NCI-H82 (cell line): ENCODE measurements at regions not wholly inside any gene's neighbourhood (a gene's known extent, or its start where the extent isn't known, plus 50 kb on each side); places are given as distances from the start of the nearest gene placed in this dataset.
"Not testable (repeated sequence)": the region's sequence is repeated elsewhere in the genome, so short reads cannot be mapped to it uniquely, and the experiment has no call there.

ENCODE experiments used
- DNase-seq: peaks from one replicate; lab custom pipeline; 2025; lab: John Stamatoyannopoulos, UW

DNA sequence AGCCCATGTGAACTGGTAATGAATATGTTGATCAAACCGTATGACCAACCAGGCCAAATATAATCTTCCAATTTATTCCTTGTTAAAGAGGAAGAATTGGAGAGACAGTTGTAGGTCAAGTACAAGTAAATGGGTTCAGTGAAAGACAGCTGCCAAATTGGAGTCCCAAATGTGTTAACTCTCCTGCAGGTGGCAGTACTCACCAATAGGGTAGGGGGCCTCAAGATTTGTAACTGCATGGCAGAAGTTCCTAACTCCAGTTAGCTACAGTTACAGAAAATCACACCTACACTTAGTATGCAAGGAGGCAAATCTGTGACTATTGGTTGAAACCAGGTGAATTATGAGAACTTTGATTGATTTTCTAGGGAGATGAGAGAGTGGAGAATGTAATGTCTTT, 278.0 kb downstream of the ZBBX start:
- peak; percentile 78 for DNase-seq

DNA sequence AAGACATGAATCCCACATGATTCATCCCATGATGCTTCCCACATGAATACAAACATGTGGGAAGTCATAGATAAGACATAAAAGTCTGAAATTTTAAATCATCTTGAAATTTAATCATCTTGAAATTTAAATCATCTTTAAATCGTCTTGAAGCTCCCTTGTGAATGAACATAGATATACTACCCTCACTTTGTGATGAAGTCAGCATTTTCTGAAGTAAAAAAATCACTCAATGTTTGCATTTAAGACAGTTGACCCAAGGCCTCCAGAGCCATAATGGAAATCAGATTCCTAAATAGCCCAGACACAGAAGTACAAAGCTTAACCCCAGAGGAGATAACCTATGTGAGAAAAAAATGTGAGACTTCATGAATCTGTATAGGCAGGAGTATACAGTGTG, 279.4 kb downstream of the ZBBX start:
- no peak for DNase-seq

DNA sequence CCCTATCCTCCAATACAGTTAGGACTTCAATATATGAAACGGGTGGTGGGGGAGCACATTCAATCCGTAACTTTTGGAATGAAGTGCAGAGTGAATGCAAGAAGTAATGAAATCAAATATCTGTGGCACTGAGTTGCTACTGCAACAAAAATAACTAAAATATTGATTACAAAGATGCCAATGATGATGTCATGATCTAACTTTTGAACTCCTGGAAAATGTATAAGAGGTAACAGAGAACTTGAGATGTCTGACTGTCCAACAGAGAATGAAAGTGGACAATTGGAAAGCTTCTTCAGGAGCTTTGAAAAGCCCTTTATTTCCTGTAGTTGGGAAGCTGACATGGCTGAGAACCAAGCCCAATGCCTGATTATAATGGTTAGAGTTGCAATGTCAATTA, 279.9 kb downstream of the ZBBX start:
- DNase-seq = no peak

- no peak for DNase-seq
These were observed 284.1 kb downstream of the ZBBX start for GRCh38 chr3:167095976-167096375.

DNA sequence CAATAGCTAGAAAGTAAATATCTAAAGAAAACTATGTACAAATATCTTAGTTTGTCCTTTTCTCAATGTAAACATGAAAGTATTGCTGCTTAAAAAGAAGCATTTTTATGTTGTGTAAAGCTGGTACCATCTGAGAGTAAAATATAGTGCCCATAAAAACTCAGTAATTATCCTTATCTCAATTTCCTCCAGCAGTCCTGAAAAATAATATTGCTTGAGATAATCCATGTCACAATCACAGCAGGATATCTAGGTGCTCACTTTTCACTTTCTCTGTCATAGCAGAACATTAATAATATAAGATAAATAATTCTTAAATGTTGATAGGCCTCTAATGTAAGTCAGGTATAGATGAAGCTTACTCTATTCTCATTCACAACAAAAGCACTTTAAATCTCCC, 285.5 kb downstream of the ZBBX start:
- DNase-seq = no peak

GRCh38 chr3:167091226-167091625, 288.9 kb downstream of the ZBBX start:
- DNase-seq = peak; percentile 96

DNA sequence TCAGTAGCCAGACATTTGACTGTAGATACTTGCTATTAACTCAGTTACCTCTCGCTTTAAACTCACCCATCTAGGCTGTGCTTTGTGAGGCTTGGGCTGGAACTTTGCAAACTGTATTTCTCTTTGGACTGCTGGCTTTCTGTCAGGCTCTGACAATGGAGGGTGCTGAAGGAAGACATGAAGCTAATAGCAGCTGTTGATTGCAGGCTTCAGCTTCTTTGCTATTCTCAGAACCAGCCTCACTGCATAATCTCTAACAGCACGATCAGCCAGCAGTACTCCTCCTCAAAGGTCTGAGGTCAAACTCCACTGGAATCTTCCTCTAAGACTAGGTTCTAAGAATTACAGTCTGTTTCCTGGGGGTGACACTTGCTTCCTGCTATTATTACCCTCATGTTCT, 295.6 kb downstream of the ZBBX start:
- DNase-seq = peak; percentile 69

DNA sequence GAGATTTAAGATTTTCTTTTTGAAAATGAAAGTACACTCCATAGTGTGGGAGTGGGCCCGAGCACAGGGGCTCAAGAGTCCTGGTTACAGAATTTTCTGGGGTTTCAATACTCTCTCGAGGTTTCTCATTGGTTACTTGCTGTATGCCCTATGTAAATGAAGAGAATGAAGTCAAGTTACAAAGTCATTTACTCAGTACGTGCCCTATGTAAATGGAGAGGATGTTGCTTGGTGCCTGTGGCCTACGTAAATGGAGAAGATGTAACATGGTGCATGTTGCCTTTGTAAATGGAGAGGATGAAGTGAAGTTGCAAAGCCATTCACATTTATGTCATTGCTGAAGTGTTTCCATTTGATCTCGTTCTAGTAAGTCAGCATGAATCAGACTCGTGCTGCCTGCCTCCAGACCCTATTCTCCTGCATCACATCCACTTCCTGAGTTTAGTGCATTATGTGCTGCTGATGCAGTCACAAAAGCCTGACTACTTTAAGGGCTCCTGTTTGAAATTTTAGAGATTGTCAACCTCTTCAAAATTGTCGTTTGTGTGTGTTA, 302.0 kb downstream of the ZBBX start:
- no peak for DNase-seq

GRCh38 chr3:167067787-167068161, 312.3 kb downstream of the ZBBX start:
- peak; percentile 38 for DNase-seq

- peak; percentile 85 for DNase-seq
These were observed 312.9 kb downstream of the ZBBX start for GRCh38 chr3:167066977-167067786.

- peak; percentile 29 for DNase-seq
These were observed 322.5 kb downstream of the ZBBX start for GRCh38 chr3:167057581-167057980.

GRCh38 chr3:167054926-167055325, 325.2 kb downstream of the ZBBX start:
- DNase-seq = no peak

- peak; percentile 13 for DNase-seq
These were observed 328.7 kb downstream of the ZBBX start for GRCh38 chr3:167051421-167051820.

DNA sequence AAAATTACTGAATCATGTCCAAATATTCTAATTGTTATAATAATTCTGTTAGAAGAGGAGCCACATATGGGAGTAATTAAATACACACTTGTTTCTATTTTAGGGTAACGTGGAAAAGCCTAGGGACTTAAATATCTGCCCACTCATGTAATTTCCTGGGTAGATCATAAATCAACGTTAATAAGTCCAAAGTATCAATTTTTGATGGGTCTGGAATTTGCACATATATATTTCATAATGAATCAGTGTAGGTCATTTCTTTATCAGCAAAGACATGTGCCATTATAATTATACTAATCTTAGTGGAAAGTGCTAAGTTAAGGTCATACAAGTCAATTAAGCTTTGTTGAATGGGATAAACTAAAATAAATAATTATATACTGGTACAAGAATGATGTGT, 346.2 kb downstream of the ZBBX start:
- DNase-seq = no peak

DNA sequence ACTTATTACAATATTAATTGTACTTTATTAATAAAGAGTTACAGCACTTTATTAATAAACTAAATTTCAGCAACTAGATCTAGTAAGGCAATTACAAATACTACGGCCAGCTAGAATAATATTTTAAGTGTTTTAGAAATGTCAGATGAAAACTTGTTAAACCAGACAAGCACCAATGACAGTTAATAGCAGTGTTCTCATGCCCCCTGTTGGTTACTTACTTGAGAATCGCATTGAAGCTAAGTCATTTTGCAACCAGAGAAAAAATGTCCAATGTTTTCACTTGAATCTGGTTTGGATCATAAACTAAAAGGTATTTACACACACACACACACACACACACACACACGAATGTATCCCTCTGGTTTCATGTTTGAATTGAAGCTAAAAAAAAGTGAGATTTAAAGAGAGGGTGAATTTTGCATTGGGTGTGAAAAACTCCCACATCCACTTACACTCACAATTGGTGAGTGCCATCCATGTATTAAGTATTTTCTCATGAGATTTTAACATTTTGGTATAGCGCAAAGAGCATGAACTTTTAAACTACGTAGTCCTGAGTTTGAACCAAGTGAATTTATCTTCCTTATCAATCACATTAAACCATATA, 347.7 kb downstream of the ZBBX start:
- DNase-seq = peak; percentile 92

GRCh38 chr3:167031364-167032049, 348.6 kb downstream of the ZBBX start:
- DNase-seq = peak; percentile 95

GRCh38 chr3:167030082-167030725, 349.9 kb downstream of the ZBBX start:
- peak; percentile 96 for DNase-seq

DNA sequence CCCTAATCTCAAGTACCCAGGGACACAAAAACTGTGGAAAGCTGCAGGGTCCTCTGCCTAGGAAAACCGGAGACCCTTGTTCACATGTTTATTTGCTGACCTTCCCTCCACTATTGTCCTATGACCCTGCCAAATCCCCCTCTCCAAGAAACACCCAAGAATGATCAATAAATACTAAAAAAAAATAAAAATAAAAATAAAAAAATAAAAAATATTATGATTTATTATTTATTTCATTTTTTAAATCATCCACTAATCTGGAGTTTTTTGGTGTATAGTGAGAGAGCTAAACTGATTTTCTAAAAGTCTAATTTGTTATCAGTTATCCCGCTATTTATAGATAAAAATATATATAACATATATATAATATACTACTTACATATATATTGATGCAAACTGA, 360.6 kb downstream of the ZBBX start:
- not testable (repeated sequence) for DNase-seq

DNA sequence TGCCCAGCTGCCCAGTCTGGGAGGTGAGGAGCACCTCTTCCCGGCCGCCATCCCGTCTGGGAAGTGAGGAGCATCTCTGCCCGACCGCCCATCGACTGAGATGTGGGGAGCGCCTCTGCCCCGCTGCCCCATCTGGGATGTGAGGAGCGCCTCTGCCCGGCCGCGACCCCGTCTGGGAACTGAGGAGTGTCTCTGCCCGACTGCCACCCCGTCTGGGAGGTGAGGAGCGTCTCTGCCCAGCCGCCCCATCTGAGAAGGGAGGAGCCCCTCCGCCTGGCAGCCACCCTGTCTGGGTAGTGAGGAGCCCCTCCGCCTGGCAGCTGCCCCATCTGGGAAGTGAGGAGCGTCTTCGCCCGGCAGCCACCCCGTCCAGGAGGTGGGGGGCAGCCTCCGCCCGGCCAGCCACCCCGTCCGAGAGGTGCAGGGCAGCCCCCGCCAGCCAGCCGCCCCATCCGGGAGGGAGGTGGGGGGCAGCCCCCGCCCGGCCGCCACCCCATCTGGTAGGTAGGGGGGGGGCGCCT, 361.4 kb downstream of the ZBBX start:
- not testable (repeated sequence) for DNase-seq

GRCh38 chr3:167012691-167013090, 367.4 kb downstream of the ZBBX start:
- no peak for DNase-seq

DNA sequence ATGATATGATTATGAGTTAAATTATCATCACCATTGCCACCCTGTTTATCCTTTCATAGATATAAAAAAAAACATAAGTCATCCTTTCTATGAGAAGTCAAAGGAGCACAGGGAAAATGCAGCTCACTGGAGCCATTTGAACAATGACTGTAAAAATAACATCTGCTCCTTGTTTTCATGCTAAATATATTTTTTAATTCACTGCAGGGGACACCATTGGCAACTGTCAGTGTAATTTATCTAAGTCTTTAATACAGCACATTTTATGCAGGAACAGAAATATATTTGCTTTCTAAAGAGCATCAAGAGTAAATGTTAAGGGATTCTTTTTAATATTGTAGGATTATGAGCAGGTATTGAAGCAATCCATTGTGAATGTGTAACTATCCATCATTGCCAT, 371.3 kb downstream of the ZBBX start:
- DNase-seq = no peak

DNA sequence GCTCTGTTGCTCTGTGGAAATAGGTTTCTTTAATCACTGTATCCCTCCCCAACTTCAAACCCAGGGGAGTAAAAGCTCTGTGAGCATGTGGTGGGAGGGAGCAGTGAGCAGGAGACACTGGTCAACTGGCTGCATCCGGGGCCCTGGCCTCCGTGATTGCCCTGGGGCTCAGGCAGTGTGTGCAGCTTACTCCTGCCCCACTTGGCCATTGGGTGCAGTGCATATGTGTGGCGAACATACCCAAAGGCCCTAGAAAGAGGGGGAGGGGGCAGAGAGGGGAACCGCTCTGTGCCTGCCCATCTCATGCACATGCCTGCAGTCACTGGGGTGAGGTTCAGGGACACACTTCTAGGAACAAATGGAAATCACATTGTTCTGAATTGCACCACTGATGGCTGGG, 378.7 kb downstream of the ZBBX start:
- no peak for DNase-seq
